Prostate gland (tissue), 2 donors: ENCODE measurements at regions not wholly inside any gene's neighbourhood (a gene's known extent, or its start where the extent isn't known, plus 50 kb on each side); places are given as distances from the start of the nearest gene placed in this dataset.

Experiments used
- POLR2AphosphoS5 ChIP-seq: sonication (generic); formaldehyde crosslinking; IDR thresholded peaks from one replicate; pipeline ENCODE4 v1.6.1; 2017; ENCODE audit warnings: antibody characterized with exemption
- TF ChIP-seq, protein P1 (sequence below), 4 experiments: fragments of 200-600 bp in 2 of 4; fragments of 450-650 bp in 2 of 4; sonication (generic) in 2 of 4; IDR thresholded peaks; 1 replicate in 3 of 4; 2 replicates in 1 of 4; pipeline ENCODE4 v1.5.1; 2016 to 2019; ENCODE audit warnings: antibody characterized with exemption in 4 of 4, mild to moderate bottlenecking in 2 of 4, moderate library complexity in 2 of 4

GRCh38 chr18:78041218-78041617, 791.6 kb downstream of the GALR1 start:
- TF ChIP-seq, protein P1, sequence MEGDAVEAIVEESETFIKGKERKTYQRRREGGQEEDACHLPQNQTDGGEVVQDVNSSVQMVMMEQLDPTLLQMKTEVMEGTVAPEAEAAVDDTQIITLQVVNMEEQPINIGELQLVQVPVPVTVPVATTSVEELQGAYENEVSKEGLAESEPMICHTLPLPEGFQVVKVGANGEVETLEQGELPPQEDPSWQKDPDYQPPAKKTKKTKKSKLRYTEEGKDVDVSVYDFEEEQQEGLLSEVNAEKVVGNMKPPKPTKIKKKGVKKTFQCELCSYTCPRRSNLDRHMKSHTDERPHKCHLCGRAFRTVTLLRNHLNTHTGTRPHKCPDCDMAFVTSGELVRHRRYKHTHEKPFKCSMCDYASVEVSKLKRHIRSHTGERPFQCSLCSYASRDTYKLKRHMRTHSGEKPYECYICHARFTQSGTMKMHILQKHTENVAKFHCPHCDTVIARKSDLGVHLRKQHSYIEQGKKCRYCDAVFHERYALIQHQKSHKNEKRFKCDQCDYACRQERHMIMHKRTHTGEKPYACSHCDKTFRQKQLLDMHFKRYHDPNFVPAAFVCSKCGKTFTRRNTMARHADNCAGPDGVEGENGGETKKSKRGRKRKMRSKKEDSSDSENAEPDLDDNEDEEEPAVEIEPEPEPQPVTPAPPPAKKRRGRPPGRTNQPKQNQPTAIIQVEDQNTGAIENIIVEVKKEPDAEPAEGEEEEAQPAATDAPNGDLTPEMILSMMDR (IDR thresholded peaks at IDR 0.05): no peak
- no peak for TF ChIP-seq POLR2AphosphoS5
